WERI-Rb-1 (cell line): ENCODE measurements at regions not wholly inside any gene's neighbourhood (a gene's known extent, or its start where the extent isn't known, plus 50 kb on each side); places are given as distances from the start of the nearest gene placed in this dataset.

Experiments used
- DNase-seq: peaks from one replicate; pipeline ENCODE4 v3.0.0-alpha.2; 2020
- H3K27ac ChIP-seq: fragments of 250-450 bp; sonication (Bioruptor Pico); 2 replicates; pipeline ENCODE4 v1.5.1; 2020; ENCODE audit warnings: mild to moderate bottlenecking, moderate library complexity
- H3K27me3 ChIP-seq: fragments of 250-450 bp; sonication (Bioruptor Pico); 2 replicates; pipeline ENCODE4 v1.5.1; 2021; ENCODE audit warnings: mild to moderate bottlenecking, low read depth, moderate library complexity; ENCODE audit not compliant: insufficient read depth, severe bottlenecking
- H3K36me3 ChIP-seq: fragments of 250-450 bp; sonication (Bioruptor Pico); 2 replicates; pipeline ENCODE4 v1.5.1; 2020; ENCODE audit warnings: mild to moderate bottlenecking, moderate library complexity
- H3K4me3 ChIP-seq: 2 replicates; pipeline ENCODE4 v1.5.1; 2011; ENCODE audit warnings: low read depth, mild to moderate bottlenecking, control low read depth, low read length
- H3K9me3 ChIP-seq: fragments of 250-450 bp; sonication (Bioruptor Pico); 2 replicates; pipeline ENCODE4 v1.5.1; 2021; ENCODE audit warnings: mild to moderate bottlenecking, moderate library complexity; ENCODE audit not compliant: severe bottlenecking
- CTCF ChIP-seq: IDR thresholded peaks from 2 replicates; pipeline ENCODE4 v1.5.1; 2011; ENCODE audit warnings: low read depth, mild to moderate bottlenecking, control low read depth, inconsistent platforms, low read length

GRCh38 chr4:156591679-156592078 is 379.9 kb downstream of the PDGFC start:
- Histone ChIP-seq H3K9me3 (no peaks in the 10 kb centered on the region), H3K4me3 (no peak overlapping the region), H3K27ac (no peak overlapping the region), H3K36me3 (no peaks in the 10 kb centered on the region), H3K27me3 (no peaks in the 10 kb centered on the region)
- DNase-seq: no peak
- no peak for TF ChIP-seq CTCF

- H3K27ac ChIP-seq: no peak overlapping the region
- no peaks in the 10 kb centered on the region for H3K27me3 ChIP-seq
- no peak for TF ChIP-seq CTCF
Observed at GRCh38 chr4:156584100-156584499, 387.5 kb downstream of the PDGFC start.

GRCh38 chr4:156583265-156583664 is 388.3 kb downstream of the PDGFC start:
- H3K9me3 ChIP-seq: no peaks in the 10 kb centered on the region
- TF ChIP-seq CTCF: no peak
- H3K27me3 ChIP-seq: no peaks in the 10 kb centered on the region
- no peak overlapping the region for H3K4me3 ChIP-seq
- no peak overlapping the region for H3K27ac ChIP-seq
- DNase-seq: no peak
- H3K36me3 ChIP-seq: no peaks in the 10 kb centered on the region

More at GRCh38 chr4:156584100-156584499, 387.5 kb downstream of the PDGFC start:
- Histone ChIP-seq H3K36me3 (no peaks in the 10 kb centered on the region), H3K9me3 (no peaks in the 10 kb centered on the region), H3K4me3 (no peak overlapping the region)
- DNase-seq: no peak

GRCh38 chr4:156581282-156582063 is 390.1 kb downstream of the PDGFC start:
- no peak for DNase-seq
- no peaks in the 10 kb centered on the region for H3K27me3 ChIP-seq
- no peaks in the 10 kb centered on the region for H3K36me3 ChIP-seq
- H3K4me3 ChIP-seq: no peak overlapping the region
- no peaks in the 10 kb centered on the region for H3K9me3 ChIP-seq
- TF ChIP-seq CTCF: no peak
- no peak overlapping the region for H3K27ac ChIP-seq

GRCh38 chr4:156578713-156579112 is 392.9 kb downstream of the PDGFC start:
- Histone ChIP-seq H3K9me3 (no peaks in the 10 kb centered on the region), H3K27ac (no peak overlapping the region), H3K27me3 (no peaks in the 10 kb centered on the region), H3K36me3 (no peaks in the 10 kb centered on the region), H3K4me3 (no peak overlapping the region)
- TF ChIP-seq CTCF: no peak
- DNase-seq: no peak

GRCh38 chr4:156578005-156578404 is 393.6 kb downstream of the PDGFC start:
- H3K27me3 ChIP-seq: no peaks in the 10 kb centered on the region
- DNase-seq: no peak
- H3K36me3 ChIP-seq: no peaks in the 10 kb centered on the region
- no peaks in the 10 kb centered on the region for H3K9me3 ChIP-seq
- no peak for TF ChIP-seq CTCF
- H3K27ac ChIP-seq: no peak overlapping the region
- H3K4me3 ChIP-seq: no peak overlapping the region
